Liver (tissue), 8 donors: ENCODE measurements at regions not wholly inside any gene's neighbourhood (a gene's known extent, or its start where the extent isn't known, plus 50 kb on each side); places are given as distances from the start of the nearest gene placed in this dataset.
"Not testable (repeated sequence)": the region's sequence is repeated elsewhere in the genome, so short reads cannot be mapped to it uniquely, and the experiment has no call there.

Experiments used
- DNase-seq: peaks from one replicate; pipeline ENCODE4 v3.0.0-alpha.2; 2017; ENCODE audit warnings: low spot score
- H3K27ac ChIP-seq, 2 donors: one replicate each; pipeline ENCODE4 v1.7.0; 2013; ENCODE audit warnings: inconsistent platforms in 2 of 2, low read length in 2 of 2, control low read depth in 1 of 2, low read depth in 1 of 2, mild to moderate bottlenecking in 1 of 2
- H3K27me3 ChIP-seq, 4 donors: one replicate each; pipeline versions ENCODE4 v1.6.1 to v1.7.0; 2013; ENCODE audit warnings: low read length in 3 of 4, inconsistent platforms in 1 of 4, mild to moderate bottlenecking in 1 of 4, moderate library complexity in 1 of 4; ENCODE audit not compliant: control insufficient read depth in 4 of 4, insufficient read depth in 4 of 4
- H3K36me3 ChIP-seq, 4 donors: one replicate each; pipeline versions ENCODE4 v1.6.1 to v1.7.0; 2013; ENCODE audit warnings: low read length in 3 of 4, mild to moderate bottlenecking in 3 of 4, low read depth in 1 of 4, moderate library complexity in 1 of 4; ENCODE audit not compliant: control insufficient read depth in 4 of 4, insufficient read depth in 3 of 4
- H3K4me1 ChIP-seq, 4 donors: one replicate each; pipeline versions ENCODE4 v1.6.1 to v1.7.0; 2013; ENCODE audit warnings: low read length in 3 of 4, mild to moderate bottlenecking in 3 of 4, moderate library complexity in 1 of 4; ENCODE audit not compliant: control insufficient read depth in 4 of 4, insufficient read depth in 4 of 4
- H3K4me3 ChIP-seq, 3 donors: one replicate each; pipeline versions ENCODE4 v1.6.1 to v1.7.0; 2013; ENCODE audit warnings: low read length in 3 of 3, control low read depth in 1 of 3, low read depth in 1 of 3, mild to moderate bottlenecking in 1 of 3
- H3K9ac ChIP-seq, 2 donors: one replicate each; pipeline ENCODE4 v1.7.0; 2013; ENCODE audit warnings: low read length in 2 of 2, mild to moderate bottlenecking in 2 of 2, moderate library complexity in 2 of 2, control low read depth in 1 of 2, low read depth in 1 of 2
- H3K9me3 ChIP-seq, 4 donors: one replicate each; pipeline versions ENCODE4 v1.6.1 to v1.7.0; 2013; ENCODE audit warnings: low read length in 3 of 4; ENCODE audit not compliant: control insufficient read depth in 4 of 4
- CTCF ChIP-seq: fragments of 150-350 bp; IDR thresholded peaks from 2 replicates; pipeline ENCODE4 v1.5.1; 2017; ENCODE audit warnings: improper control_type of control experiment, low read depth, low read length; ENCODE audit not compliant: missing input control
- HNF4A ChIP-seq, 2 donors: conservative IDR thresholded peaks; 2 replicates each; pipeline ENCODE4 v1.6.1; 2016; ENCODE audit warnings: antibody characterized with exemption in 2 of 2, mild to moderate bottlenecking in 2 of 2
- HNF4G ChIP-seq: IDR thresholded peaks from 2 replicates; pipeline ENCODE4 v1.6.1; 2016; ENCODE audit warnings: antibody characterized with exemption
- JUND ChIP-seq, 2 donors: IDR thresholded peaks; 2 replicates each; pipeline ENCODE4 v1.6.1; 2016; ENCODE audit warnings: antibody characterized with exemption in 2 of 2
- MAX ChIP-seq: IDR thresholded peaks from 2 replicates; pipeline ENCODE4 v1.6.1; 2016; ENCODE audit warnings: antibody characterized with exemption
- NR2F2 ChIP-seq: IDR thresholded peaks from 2 replicates; pipeline ENCODE4 v1.6.1; 2016; ENCODE audit warnings: antibody characterized with exemption
- REST ChIP-seq: IDR thresholded peaks from 2 replicates; pipeline ENCODE4 v1.6.1; 2016; ENCODE audit warnings: antibody characterized with exemption, mild to moderate bottlenecking
- YY1 ChIP-seq: IDR thresholded peaks from 2 replicates; pipeline ENCODE4 v1.6.1; 2016; ENCODE audit warnings: antibody characterized with exemption, mild to moderate bottlenecking
- ZBTB33 ChIP-seq: IDR thresholded peaks from 2 replicates; pipeline ENCODE4 v1.6.1; 2016; ENCODE audit warnings: antibody characterized with exemption
- WGBS: extraction: QIAGEN DNeasy Blood & Tissue Kit; methylation state at CpG from one replicate; pipeline ENCODE4 v1.1.7; 2013; 5-methylcytosine and 5-hydroxymethylcytosine counted together
- donor health status: healthy.
- donor health status: healthy.
- donor health status: healthy.
- donor health status: healthy.
- donor health status: healthy.

- DNase-seq, result no peak
- TF ChIP-seq HNF4G, result no peak
- TF ChIP-seq HNF4A (conservative IDR thresholded peaks at IDR 0.05), result no peak
- no peaks in the 10 kb centered on the region for H3K27me3 ChIP-seq
- no peaks in the 10 kb centered on the region for H3K36me3 ChIP-seq
- H3K9me3 ChIP-seq, result no peaks in the 10 kb centered on the region
- H3K27ac ChIP-seq, result no peak overlapping the region
- no peaks in the 10 kb centered on the region for H3K4me1 ChIP-seq
- WGBS, result 83% methylated on average over 5 of the region's 5 CpGs
- no peak overlapping the region for H3K4me3 ChIP-seq
- H3K9ac ChIP-seq, result no peak overlapping the region
Measured at GRCh38 chr1:232570007-232570406, 59.9 kb downstream of the SIPA1L2 start.

- H3K4me1 ChIP-seq, DNase-seq, H3K27me3 ChIP-seq, H3K36me3 ChIP-seq, H3K4me3 ChIP-seq, H3K9ac ChIP-seq, H3K27ac ChIP-seq, H3K9me3 ChIP-seq: not testable (repeated sequence)
- 97% methylated on average over 11 of the region's 11 CpGs for WGBS
Measured at GRCh38 chr1:232569554-232569921, 60.4 kb downstream of the SIPA1L2 start.

- WGBS, result 89% methylated on average over 9 of the region's 9 CpGs
- TF ChIP-seq ZBTB33 (no peak), JUND (IDR thresholded peaks at IDR 0.05) (no peak), MAX (no peak), REST (no peak), CTCF (no peak), HNF4A (conservative IDR thresholded peaks at IDR 0.05) (no peak), YY1 (no peak), NR2F2 (no peak)
- no peaks in the 10 kb centered on the region for H3K27me3 ChIP-seq
- H3K9ac ChIP-seq, result no peak overlapping the region
- H3K4me1 ChIP-seq, result no peaks in the 10 kb centered on the region
- no peaks in the 10 kb centered on the region for H3K36me3 ChIP-seq
- H3K4me3 ChIP-seq, result no peak overlapping the region
- no peak for DNase-seq
- no peak overlapping the region for H3K27ac ChIP-seq
- no peaks in the 10 kb centered on the region for H3K9me3 ChIP-seq
Measured at GRCh38 chr1:232568906-232569553, 60.9 kb downstream of the SIPA1L2 start.
